ENCODE measurements at regions not wholly inside any gene's neighbourhood (a gene's known extent, or its start where the extent isn't known, plus 50 kb on each side); places are given as distances from the start of the nearest gene placed in this dataset.

GRCh38 chr18:1227025-1227424, 322.4 kb downstream of the ADCYAP1 start:
- intact Hi-C loops (cut with DNase I) = no loop called here
- H3K36me3 ChIP-seq (ENCODE audit: control insufficient read depth in 2 of 3, insufficient read depth in 3 of 3, low read length in 3 of 3) = no peaks in the 10 kb centered on the region
- H3K4me1 ChIP-seq (ENCODE audit: control insufficient read depth in 2 of 3, insufficient read depth in 2 of 3, low read depth in 1 of 3, low read length in 3 of 3) = no peaks in the 10 kb centered on the region
- no peaks in the 10 kb centered on the region for H3K27me3 ChIP-seq (ENCODE audit: control insufficient read depth, insufficient read depth, low read length)
- DNase-seq (no peak), FAIRE-seq (no peak)
- H3K9ac ChIP-seq (ENCODE audit: low read length in 3 of 3) = no peak overlapping the region
- peaks cover 0 to 5% (median 3%) of the 10 kb centered on the region in 3 donors for H3K9me3 ChIP-seq (ENCODE audit: control insufficient read depth in 2 of 3, insufficient read depth in 1 of 3, low read length in 3 of 3)
- no peak for TF ChIP-seq CTCF (IDR thresholded peaks at IDR 0.05; ENCODE audit: borderline replicate concordance, extremely low read depth, insufficient read depth)
- no peak overlapping the region for H3K4me3 ChIP-seq (ENCODE audit: low read length in 3 of 3)
- H3K27ac ChIP-seq (ENCODE audit: low read depth in 2 of 2, low read length in 2 of 2) = no peak overlapping the region

GRCh38 chr18:1229634-1230033, 325.0 kb downstream of the ADCYAP1 start:
- Histone ChIP-seq H3K27me3 (ENCODE audit: control insufficient read depth, insufficient read depth, low read length) (no peaks in the 10 kb centered on the region), H3K36me3 (ENCODE audit: control insufficient read depth in 2 of 3, insufficient read depth in 3 of 3, low read length in 3 of 3) (no peaks in the 10 kb centered on the region), H3K27ac (ENCODE audit: low read depth in 2 of 2, low read length in 2 of 2) (no peak overlapping the region), H3K4me3 (ENCODE audit: low read length in 3 of 3) (no peak overlapping the region), H3K9me3 (ENCODE audit: control insufficient read depth in 2 of 3, insufficient read depth in 1 of 3, low read length in 3 of 3) (peaks cover 0 to 5% (median 3%) of the 10 kb centered on the region in 3 donors), H3K9ac (ENCODE audit: low read length in 3 of 3) (no peak overlapping the region), H3K4me1 (ENCODE audit: control insufficient read depth in 2 of 3, insufficient read depth in 2 of 3, low read depth in 1 of 3, low read length in 3 of 3) (no peaks in the 10 kb centered on the region)
- intact Hi-C loops (cut with DNase I) = loop anchor here (10.0 kb wide), 1 partner anchor 55 kb away; no protein-coding TSS in a partner anchor
- TF ChIP-seq CTCF (IDR thresholded peaks at IDR 0.05; ENCODE audit: borderline replicate concordance, extremely low read depth, insufficient read depth) = no peak
- no peak for DNase-seq
- no peak for FAIRE-seq

GRCh38 chr18:1232867-1233266, 328.2 kb downstream of the ADCYAP1 start:
- Histone ChIP-seq H3K4me3 (ENCODE audit: low read length in 3 of 3) (no peak overlapping the region), H3K36me3 (ENCODE audit: control insufficient read depth in 2 of 3, insufficient read depth in 3 of 3, low read length in 3 of 3) (no peaks in the 10 kb centered on the region), H3K9ac (ENCODE audit: low read length in 3 of 3) (no peak overlapping the region), H3K27ac (ENCODE audit: low read depth in 2 of 2, low read length in 2 of 2) (no peak overlapping the region), H3K27me3 (ENCODE audit: control insufficient read depth, insufficient read depth, low read length) (no peaks in the 10 kb centered on the region), H3K9me3 (ENCODE audit: control insufficient read depth in 2 of 3, insufficient read depth in 1 of 3, low read length in 3 of 3) (peaks cover 0 to 10% (median 3%) of the 10 kb centered on the region in 3 donors), H3K4me1 (ENCODE audit: control insufficient read depth in 2 of 3, insufficient read depth in 2 of 3, low read depth in 1 of 3, low read length in 3 of 3) (no peaks in the 10 kb centered on the region)
- TF ChIP-seq CTCF (IDR thresholded peaks at IDR 0.05; ENCODE audit: borderline replicate concordance, extremely low read depth, insufficient read depth) = no peak
- DNase-seq = no peak
- intact Hi-C loops (cut with DNase I) = loop anchor here (10.0 kb wide), 1 partner anchor 58 kb away; no protein-coding TSS in a partner anchor
- no peak for FAIRE-seq

GRCh38 chr18:1240701-1241100, 336.0 kb downstream of the ADCYAP1 start:
- no peak overlapping the region for H3K27ac ChIP-seq (ENCODE audit: low read depth in 2 of 2, low read length in 2 of 2)
- no peak for TF ChIP-seq CTCF (IDR thresholded peaks at IDR 0.05; ENCODE audit: borderline replicate concordance, extremely low read depth, insufficient read depth)
- H3K9me3 ChIP-seq (ENCODE audit: control insufficient read depth in 2 of 3, insufficient read depth in 1 of 3, low read length in 3 of 3) = peaks cover 0 to 4% (median 0%) of the 10 kb centered on the region in 3 donors
- no peak overlapping the region for H3K9ac ChIP-seq (ENCODE audit: low read length in 3 of 3)
- no peaks in the 10 kb centered on the region for H3K4me1 ChIP-seq (ENCODE audit: control insufficient read depth in 2 of 3, insufficient read depth in 2 of 3, low read depth in 1 of 3, low read length in 3 of 3)
- no peak overlapping the region for H3K4me3 ChIP-seq (ENCODE audit: low read length in 3 of 3)
- FAIRE-seq (no peak), DNase-seq (no peak)
- H3K27me3 ChIP-seq (ENCODE audit: control insufficient read depth, insufficient read depth, low read length) = no peaks in the 10 kb centered on the region
- intact Hi-C loops (cut with DNase I) = no loop called here
- H3K36me3 ChIP-seq (ENCODE audit: control insufficient read depth in 2 of 3, insufficient read depth in 3 of 3, low read length in 3 of 3) = no peaks in the 10 kb centered on the region

Data from kidney (tissue), 13 donors.